ENCODE measurements at regions not wholly inside any gene's neighbourhood (a gene's known extent, or its start where the extent isn't known, plus 50 kb on each side); places are given as distances from the start of the nearest gene placed in this dataset.

GRCh38 chr14:71618716-71619115 is 313.5 kb upstream of the RGS6 start:
- DNase-seq (ENCODE audit: low read depth in 1 of 2, low spot score in 1 of 2) = no peak
- TF ChIP-seq REST (IDR thresholded peaks at IDR 0.05; ENCODE audit: insufficient replicate concordance, low read depth) (no peak), GABPA (IDR thresholded peaks at IDR 0.05; ENCODE audit: low read depth) (no peak), CTCF (IDR thresholded peaks at IDR 0.05; ENCODE audit: insufficient read depth, low read length) (no peak), POLR2AphosphoS5 (IDR thresholded peaks at IDR 0.05; ENCODE audit: low read depth) (no peak)
- Histone ChIP-seq H3K27me3 (ENCODE audit: insufficient read depth, poor library complexity, severe bottlenecking) (no peaks in the 10 kb centered on the region), H3K27ac (replicated peaks) (no peak overlapping the region), H3K4me3 (replicated peaks; ENCODE audit: insufficient read depth, low read length) (no peak overlapping the region)

GRCh38 chr14:71619472-71619871 is 312.8 kb upstream of the RGS6 start:
- H3K27me3 ChIP-seq (ENCODE audit: insufficient read depth, poor library complexity, severe bottlenecking) = no peaks in the 10 kb centered on the region
- no peak for DNase-seq (ENCODE audit: low read depth in 1 of 2, low spot score in 1 of 2)
- H3K4me3 ChIP-seq (replicated peaks; ENCODE audit: insufficient read depth, low read length) = no peak overlapping the region
- TF ChIP-seq CTCF (IDR thresholded peaks at IDR 0.05; ENCODE audit: insufficient read depth, low read length) (no peak), REST (IDR thresholded peaks at IDR 0.05; ENCODE audit: insufficient replicate concordance, low read depth) (no peak), GABPA (IDR thresholded peaks at IDR 0.05; ENCODE audit: low read depth) (no peak), SPI1 (IDR thresholded peaks at IDR 0.05; ENCODE audit: borderline replicate concordance, low read depth) (no peak), POLR2AphosphoS5 (IDR thresholded peaks at IDR 0.05; ENCODE audit: low read depth) (no peak)
- no peak overlapping the region for H3K27ac ChIP-seq (replicated peaks)

GRCh38 chr14:71620401-71620800 is 311.8 kb upstream of the RGS6 start:
- no peaks in the 10 kb centered on the region for H3K27me3 ChIP-seq (ENCODE audit: insufficient read depth, poor library complexity, severe bottlenecking)
- no peak overlapping the region for H3K27ac ChIP-seq (replicated peaks)
- TF ChIP-seq SPI1 (IDR thresholded peaks at IDR 0.05; ENCODE audit: borderline replicate concordance, low read depth) (no peak), POLR2AphosphoS5 (IDR thresholded peaks at IDR 0.05; ENCODE audit: low read depth) (no peak), CTCF (IDR thresholded peaks at IDR 0.05; ENCODE audit: insufficient read depth, low read length) (no peak), REST (IDR thresholded peaks at IDR 0.05; ENCODE audit: insufficient replicate concordance, low read depth) (no peak), GABPA (IDR thresholded peaks at IDR 0.05; ENCODE audit: low read depth) (no peak)
- no peak overlapping the region for H3K4me3 ChIP-seq (replicated peaks; ENCODE audit: insufficient read depth, low read length)
- DNase-seq (ENCODE audit: low read depth in 1 of 2, low spot score in 1 of 2) = no peak
